ENCODE measurements at regions not wholly inside any gene's neighbourhood (a gene's known extent, or its start where the extent isn't known, plus 50 kb on each side); places are given as distances from the start of the nearest gene placed in this dataset.

GRCh38 chr13:78319101-78319627 lies 284.2 kb downstream of the POU4F1 start:
- TF ChIP-seq, protein P1, sequence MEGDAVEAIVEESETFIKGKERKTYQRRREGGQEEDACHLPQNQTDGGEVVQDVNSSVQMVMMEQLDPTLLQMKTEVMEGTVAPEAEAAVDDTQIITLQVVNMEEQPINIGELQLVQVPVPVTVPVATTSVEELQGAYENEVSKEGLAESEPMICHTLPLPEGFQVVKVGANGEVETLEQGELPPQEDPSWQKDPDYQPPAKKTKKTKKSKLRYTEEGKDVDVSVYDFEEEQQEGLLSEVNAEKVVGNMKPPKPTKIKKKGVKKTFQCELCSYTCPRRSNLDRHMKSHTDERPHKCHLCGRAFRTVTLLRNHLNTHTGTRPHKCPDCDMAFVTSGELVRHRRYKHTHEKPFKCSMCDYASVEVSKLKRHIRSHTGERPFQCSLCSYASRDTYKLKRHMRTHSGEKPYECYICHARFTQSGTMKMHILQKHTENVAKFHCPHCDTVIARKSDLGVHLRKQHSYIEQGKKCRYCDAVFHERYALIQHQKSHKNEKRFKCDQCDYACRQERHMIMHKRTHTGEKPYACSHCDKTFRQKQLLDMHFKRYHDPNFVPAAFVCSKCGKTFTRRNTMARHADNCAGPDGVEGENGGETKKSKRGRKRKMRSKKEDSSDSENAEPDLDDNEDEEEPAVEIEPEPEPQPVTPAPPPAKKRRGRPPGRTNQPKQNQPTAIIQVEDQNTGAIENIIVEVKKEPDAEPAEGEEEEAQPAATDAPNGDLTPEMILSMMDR (IDR thresholded peaks at IDR 0.05 in 4 of 5, conservative IDR thresholded peaks at IDR 0.05 in 1 of 5) = no peak
- no peak for TF ChIP-seq POLR2A (IDR thresholded peaks at IDR 0.05)
